GM12891 (cell line): ENCODE measurements at regions not wholly inside any gene's neighbourhood (a gene's known extent, or its start where the extent isn't known, plus 50 kb on each side); places are given as distances from the start of the nearest gene placed in this dataset.

Experiments
- POLR2A ChIP-seq: IDR thresholded peaks from 2 replicates; pipeline ENCODE4 v1.6.1; 2011; ENCODE audit warnings: low read depth, low read length, control low read depth
- POLR2AphosphoS5 ChIP-seq: IDR thresholded peaks from 2 replicates; pipeline ENCODE4 v1.6.1; 2011; ENCODE audit warnings: low read depth, low read length, control low read depth

DNA sequence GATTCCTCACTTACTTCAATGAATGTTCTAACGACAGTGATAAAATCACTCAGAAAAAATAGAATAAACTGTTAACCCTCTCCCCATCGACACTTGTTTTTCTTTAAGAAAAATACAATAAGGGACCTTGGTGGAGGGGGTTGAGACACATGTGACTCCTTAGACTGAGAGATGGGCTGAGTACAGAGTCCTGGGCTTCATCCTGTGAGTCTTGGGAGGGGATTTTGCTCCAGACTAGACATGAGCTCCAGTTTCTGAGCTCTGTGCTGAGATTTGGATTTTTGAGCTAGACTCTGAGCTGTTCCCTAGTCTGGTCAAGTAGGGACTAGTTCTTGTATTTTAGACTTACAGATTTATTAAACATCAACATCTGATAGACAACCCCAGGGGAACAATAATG, 241.5 kb upstream of the MVB12B start:
- TF ChIP-seq POLR2A (no peak), POLR2AphosphoS5 (no peak)
